Kidney (tissue), 13 donors: ENCODE measurements at regions not wholly inside any gene's neighbourhood (a gene's known extent, or its start where the extent isn't known, plus 50 kb on each side); places are given as distances from the start of the nearest gene placed in this dataset.

ENCODE experiments used
- DNase-seq, 5 donors: peaks; one replicate each; pipeline ENCODE4 v3.0.0-alpha.2; 2013 to 2020
- FAIRE-seq: peaks from 2 replicates; lab custom pipeline; 2012; peaks lifted over from hg19 to GRCh38; lab: Jason Lieb, UNC
- H3K27ac ChIP-seq, 2 donors: one replicate each; pipeline ENCODE4 v1.7.0; 2013; ENCODE audit warnings: low read depth in 2 of 2, low read length in 2 of 2, inconsistent platforms in 1 of 2
- H3K27me3 ChIP-seq: one replicate; pipeline ENCODE4 v1.7.1; 2013; ENCODE audit warnings: low read length, inconsistent platforms; ENCODE audit not compliant: control insufficient read depth, insufficient read depth
- H3K36me3 ChIP-seq, 3 donors: one replicate each; pipeline versions ENCODE4 v1.7.0 to v1.7.1; 2013; ENCODE audit warnings: low read length in 3 of 3, control low read depth in 1 of 3, inconsistent platforms in 1 of 3; ENCODE audit not compliant: insufficient read depth in 3 of 3, control insufficient read depth in 2 of 3
- H3K4me1 ChIP-seq, 3 donors: one replicate each; pipeline versions ENCODE4 v1.7.0 to v1.7.1; 2013; ENCODE audit warnings: low read length in 3 of 3, inconsistent platforms in 1 of 3, low read depth in 1 of 3; ENCODE audit not compliant: control insufficient read depth in 2 of 3, insufficient read depth in 2 of 3
- H3K4me3 ChIP-seq, 3 donors: one replicate each; pipeline versions ENCODE4 v1.7.0 to v1.8.1; 2013; ENCODE audit warnings: low read length in 3 of 3, control low read depth in 1 of 3, inconsistent platforms in 1 of 3
- H3K9ac ChIP-seq, 3 donors: one replicate each; pipeline versions ENCODE4 v1.7.0 to v1.7.1; 2013; ENCODE audit warnings: low read length in 3 of 3, control low read depth in 1 of 3, inconsistent platforms in 1 of 3
- H3K9me3 ChIP-seq, 3 donors: one replicate each; pipeline versions ENCODE4 v1.7.0 to v1.7.1; 2013; ENCODE audit warnings: low read length in 3 of 3, control low read depth in 1 of 3, inconsistent platforms in 1 of 3; ENCODE audit not compliant: control insufficient read depth in 2 of 3, insufficient read depth in 1 of 3
- intact Hi-C: fragments of 100-400 bp; cut with DNase I; formaldehyde crosslinking; loops from one replicate; pipeline ENCODE4 v1.11.1; 2022
- TF ChIP-seq, protein P1 (sequence below): IDR thresholded peaks from 3 replicates; pipeline ENCODE4 v1.5.1; 2012; ENCODE audit warnings: mild to moderate bottlenecking, moderate library complexity, borderline replicate concordance; ENCODE audit not compliant: insufficient read depth; ENCODE audit errors: extremely low read depth
- donor health status: control.
- donor health status: control.
- donor health status: control.
- donor health status: control.
- donor health status: control.
- donor health status: DM: yes; HTN: yes; CAD: no.
- donor health status: Normal renal cell carcinoma (clear cell type).

DNA sequence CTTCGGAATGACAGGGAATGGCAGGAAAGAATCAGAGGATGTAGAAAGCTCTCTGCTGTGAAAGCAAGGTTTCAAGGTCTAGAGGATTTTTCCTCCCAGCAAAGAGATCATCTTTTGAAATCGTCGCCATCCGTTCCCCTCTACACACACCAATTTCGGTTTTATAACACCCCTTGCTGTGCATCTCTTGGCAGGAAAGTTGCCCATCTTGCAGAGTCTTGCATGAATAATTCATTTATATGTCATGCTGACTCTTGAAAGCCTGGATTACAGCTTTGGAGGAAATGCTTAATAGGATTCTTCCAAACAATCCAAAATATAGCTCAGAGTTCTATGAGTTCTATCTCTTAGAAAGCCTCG, 262.7 kb downstream of the CHL1 start:
- FAIRE-seq, result no peak
- Histone ChIP-seq H3K27ac (no peak overlapping the region), H3K4me1 (no peaks in the 10 kb centered on the region), H3K4me3 (no peak overlapping the region), H3K36me3 (no peaks in the 10 kb centered on the region), H3K9me3 (no peaks in the 10 kb centered on the region), H3K27me3 (no peaks in the 10 kb centered on the region), H3K9ac (no peak overlapping the region)
- no peak for DNase-seq
- TF ChIP-seq, protein P1, sequence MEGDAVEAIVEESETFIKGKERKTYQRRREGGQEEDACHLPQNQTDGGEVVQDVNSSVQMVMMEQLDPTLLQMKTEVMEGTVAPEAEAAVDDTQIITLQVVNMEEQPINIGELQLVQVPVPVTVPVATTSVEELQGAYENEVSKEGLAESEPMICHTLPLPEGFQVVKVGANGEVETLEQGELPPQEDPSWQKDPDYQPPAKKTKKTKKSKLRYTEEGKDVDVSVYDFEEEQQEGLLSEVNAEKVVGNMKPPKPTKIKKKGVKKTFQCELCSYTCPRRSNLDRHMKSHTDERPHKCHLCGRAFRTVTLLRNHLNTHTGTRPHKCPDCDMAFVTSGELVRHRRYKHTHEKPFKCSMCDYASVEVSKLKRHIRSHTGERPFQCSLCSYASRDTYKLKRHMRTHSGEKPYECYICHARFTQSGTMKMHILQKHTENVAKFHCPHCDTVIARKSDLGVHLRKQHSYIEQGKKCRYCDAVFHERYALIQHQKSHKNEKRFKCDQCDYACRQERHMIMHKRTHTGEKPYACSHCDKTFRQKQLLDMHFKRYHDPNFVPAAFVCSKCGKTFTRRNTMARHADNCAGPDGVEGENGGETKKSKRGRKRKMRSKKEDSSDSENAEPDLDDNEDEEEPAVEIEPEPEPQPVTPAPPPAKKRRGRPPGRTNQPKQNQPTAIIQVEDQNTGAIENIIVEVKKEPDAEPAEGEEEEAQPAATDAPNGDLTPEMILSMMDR, result no peak
- intact Hi-C loops, result no loop called here

DNA sequence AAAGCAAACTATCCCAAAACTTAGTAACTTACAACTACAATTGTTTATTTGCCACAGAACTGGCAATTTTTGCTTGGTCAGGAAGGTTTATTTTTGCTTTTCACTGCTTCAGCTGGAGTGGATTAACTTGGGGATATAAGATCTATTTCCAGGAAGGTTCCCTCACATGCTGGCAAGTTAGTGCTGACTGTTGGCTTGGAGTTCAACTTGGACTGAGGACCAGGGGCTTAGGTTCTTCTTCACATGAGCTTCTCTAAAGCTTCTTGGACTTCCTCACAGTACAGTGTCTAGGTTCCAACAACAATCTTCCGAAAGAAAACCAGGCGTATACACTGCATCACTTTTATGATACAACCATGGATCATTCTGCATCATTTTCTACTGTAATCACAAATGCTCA, 264.4 kb downstream of the CHL1 start:
- DNase-seq, result no peak
- FAIRE-seq, result no peak
- Histone ChIP-seq H3K4me1 (no peaks in the 10 kb centered on the region), H3K36me3 (no peaks in the 10 kb centered on the region), H3K4me3 (no peak overlapping the region), H3K27ac (no peak overlapping the region), H3K9ac (no peak overlapping the region), H3K9me3 (no peaks in the 10 kb centered on the region), H3K27me3 (no peaks in the 10 kb centered on the region)
- intact Hi-C loops, result no loop called here
- TF ChIP-seq, protein P1, result no peak

DNA sequence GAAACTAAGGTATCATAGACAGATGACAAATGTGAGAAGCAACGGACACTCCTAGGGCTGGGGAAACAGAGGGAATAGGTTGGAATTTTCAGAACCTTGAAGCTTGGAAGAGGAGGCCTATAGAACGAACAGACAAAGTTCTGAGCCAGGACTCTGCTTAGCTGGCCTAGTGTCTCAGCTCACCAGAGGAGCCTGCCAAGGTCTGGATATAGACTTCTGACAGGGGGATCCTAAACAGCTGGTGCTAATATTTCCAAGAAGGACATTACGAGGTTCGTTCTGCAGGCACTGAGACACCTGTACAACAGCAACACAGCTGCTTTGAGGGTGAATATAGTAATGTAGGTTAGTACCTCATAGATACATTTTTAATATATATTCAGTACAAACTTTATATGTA, 266.3 kb downstream of the CHL1 start:
- Histone ChIP-seq H3K9ac (no peak overlapping the region), H3K9me3 (no peaks in the 10 kb centered on the region), H3K4me3 (no peak overlapping the region), H3K4me1 (no peaks in the 10 kb centered on the region), H3K27ac (no peak overlapping the region), H3K27me3 (no peaks in the 10 kb centered on the region), H3K36me3 (no peaks in the 10 kb centered on the region)
- FAIRE-seq (no peak), DNase-seq (no peak)
- intact Hi-C loops, result no loop called here
- TF ChIP-seq, protein P1, result no peak
